ENCODE measurements at regions not wholly inside any gene's neighbourhood (a gene's known extent, or its start where the extent isn't known, plus 50 kb on each side); places are given as distances from the start of the nearest gene placed in this dataset.

- Histone ChIP-seq H3K4me3 (no peak overlapping the region), H3K9me3 (no peaks in the 10 kb centered on the region), H3K36me3 (no peaks in the 10 kb centered on the region), H3K27ac (peak overlapping the region in 1 of 4 donors; percentile 22), H3K27me3 (no peaks in the 10 kb centered on the region), H3K4me1 (no peaks in the 10 kb centered on the region)
- no peak for TF ChIP-seq CTCF (IDR thresholded peaks at IDR 0.05)
- no peak for TF ChIP-seq POLR2A (IDR thresholded peaks at IDR 0.05)
- no peak for DNase-seq
Observed at GRCh38 chr4:125393825-125394224, 79.1 kb downstream of the FAT4 start.

- Histone ChIP-seq H3K27me3 (no peaks in the 10 kb centered on the region), H3K4me3 (no peak overlapping the region), H3K27ac (no peak overlapping the region), H3K9me3 (no peaks in the 10 kb centered on the region), H3K4me1 (no peaks in the 10 kb centered on the region), H3K36me3 (no peaks in the 10 kb centered on the region)
- no peak for TF ChIP-seq CTCF (IDR thresholded peaks at IDR 0.05)
- no peak for DNase-seq
Observed at GRCh38 chr4:125397226-125397625, 82.5 kb downstream of the FAT4 start.

- no peaks in the 10 kb centered on the region for H3K27me3 ChIP-seq
- TF ChIP-seq CTCF (IDR thresholded peaks at IDR 0.05) (no peak), POLR2A (IDR thresholded peaks at IDR 0.05) (no peak)
- H3K27ac ChIP-seq, result no peak overlapping the region
- no peaks in the 10 kb centered on the region for H3K9me3 ChIP-seq
- no peak for DNase-seq
- no peak overlapping the region for H3K4me3 ChIP-seq
- no peaks in the 10 kb centered on the region for H3K4me1 ChIP-seq
- H3K36me3 ChIP-seq, result no peaks in the 10 kb centered on the region
Observed at GRCh38 chr4:125398263-125399002, 83.7 kb downstream of the FAT4 start.

DNA sequence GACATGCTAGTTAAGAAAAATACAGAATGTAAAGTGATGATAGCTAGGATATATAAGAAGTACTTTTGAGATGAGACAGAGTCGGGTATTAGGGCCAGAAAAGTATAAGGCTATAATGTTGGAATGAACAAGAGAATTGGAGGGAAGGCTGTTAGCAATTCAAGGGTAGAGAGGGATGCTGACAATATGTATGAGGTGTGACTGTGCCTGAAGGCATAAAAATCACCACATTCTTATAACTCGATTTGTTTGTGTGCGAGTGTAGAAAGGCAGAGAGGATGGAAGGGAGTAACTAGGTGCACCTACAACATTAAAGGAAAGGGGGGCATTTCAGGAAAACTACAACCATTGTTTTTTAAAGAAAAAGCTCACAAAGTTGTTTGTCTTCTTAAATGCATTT lies 86.0 kb downstream of the FAT4 start:
- Histone ChIP-seq H3K27ac (no peak overlapping the region), H3K9me3 (no peaks in the 10 kb centered on the region), H3K27me3 (no peaks in the 10 kb centered on the region), H3K4me1 (no peaks in the 10 kb centered on the region), H3K4me3 (no peak overlapping the region), H3K36me3 (no peaks in the 10 kb centered on the region)
- TF ChIP-seq POLR2A (IDR thresholded peaks at IDR 0.05), result no peak
- DNase-seq, result no peak

- no peak for TF ChIP-seq POLR2A (IDR thresholded peaks at IDR 0.05)
- TF ChIP-seq CTCF (IDR thresholded peaks at IDR 0.05), result no peak
- no peaks in the 10 kb centered on the region for H3K27me3 ChIP-seq
- H3K9me3 ChIP-seq, result no peaks in the 10 kb centered on the region
- H3K36me3 ChIP-seq, result no peaks in the 10 kb centered on the region
- H3K4me1 ChIP-seq, result no peaks in the 10 kb centered on the region
- DNase-seq, result no peak
- H3K27ac ChIP-seq, result no peak overlapping the region
- no peak overlapping the region for H3K4me3 ChIP-seq
Observed at GRCh38 chr4:125401784-125402183, 87.0 kb downstream of the FAT4 start.

GRCh38 chr4:125420526-125420925 lies 105.8 kb downstream of the FAT4 start:
- H3K27ac ChIP-seq, result no peak overlapping the region
- no peaks in the 10 kb centered on the region for H3K4me1 ChIP-seq
- no peaks in the 10 kb centered on the region for H3K36me3 ChIP-seq
- no peak overlapping the region for H3K4me3 ChIP-seq
- no peaks in the 10 kb centered on the region for H3K27me3 ChIP-seq
- TF ChIP-seq CTCF (IDR thresholded peaks at IDR 0.05) (no peak), POLR2A (IDR thresholded peaks at IDR 0.05) (no peak)
- no peaks in the 10 kb centered on the region for H3K9me3 ChIP-seq
- DNase-seq, result no peak

Data from Peyer's patch (tissue), 4 donors.